ENCODE measurements at regions not wholly inside any gene's neighbourhood (a gene's known extent, or its start where the extent isn't known, plus 50 kb on each side); places are given as distances from the start of the nearest gene placed in this dataset.

- H3K9ac ChIP-seq (ENCODE audit: low read length), result no peak overlapping the region
- peaks cover 11% of the 10 kb centered on the region for H3K27me3 ChIP-seq (replicated peaks; ENCODE audit: control insufficient read depth, insufficient read depth, low read length)
- no peaks in the 10 kb centered on the region for H3K9me3 ChIP-seq (ENCODE audit: control insufficient read depth, low read length)
- no peak for DNase-seq (ENCODE audit: low read depth)
- no peak overlapping the region for H3K4me3 ChIP-seq (ENCODE audit: low read length)
- no peaks in the 10 kb centered on the region for H3K36me3 ChIP-seq (ENCODE audit: control insufficient read depth, insufficient read depth, low read length, severe bottlenecking)
- H3K4me1 ChIP-seq (ENCODE audit: control insufficient read depth, insufficient read depth, low read length), result peaks cover 7% of the 10 kb centered on the region
Observed at GRCh38 chr2:15772681-15773080, 167.7 kb upstream of the MYCN start.

DNA sequence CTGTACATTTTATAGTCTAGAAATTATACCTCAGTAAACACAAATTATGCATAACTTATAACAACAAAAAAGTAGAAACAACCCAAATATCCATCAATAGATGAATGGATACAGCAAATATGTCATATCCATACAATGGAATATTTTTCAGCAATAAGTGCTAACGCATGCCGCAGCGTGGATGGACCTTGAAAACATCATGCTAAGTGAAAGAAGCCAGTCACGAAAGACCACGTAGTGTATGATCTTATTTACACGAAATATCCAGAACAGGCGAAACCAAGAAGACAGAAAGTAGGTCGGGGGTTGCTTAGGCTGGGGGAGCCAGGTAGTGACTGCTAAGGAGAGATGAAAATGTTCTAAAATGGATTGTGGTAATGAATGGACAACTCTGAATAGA, 167.1 kb upstream of the MYCN start:
- H3K36me3 ChIP-seq (ENCODE audit: control insufficient read depth, insufficient read depth, low read length, severe bottlenecking), result no peaks in the 10 kb centered on the region
- H3K27me3 ChIP-seq (replicated peaks; ENCODE audit: control insufficient read depth, insufficient read depth, low read length), result peaks cover 6% of the 10 kb centered on the region
- peaks cover 7% of the 10 kb centered on the region for H3K4me1 ChIP-seq (ENCODE audit: control insufficient read depth, insufficient read depth, low read length)
- H3K9ac ChIP-seq (ENCODE audit: low read length), result no peak overlapping the region
- no peaks in the 10 kb centered on the region for H3K9me3 ChIP-seq (ENCODE audit: control insufficient read depth, low read length)
- no peak for DNase-seq (ENCODE audit: low read depth)
- H3K4me3 ChIP-seq (ENCODE audit: low read length), result no peak overlapping the region

GRCh38 chr2:15773846-15774245, 166.5 kb upstream of the MYCN start:
- H3K9me3 ChIP-seq (ENCODE audit: control insufficient read depth, low read length), result no peaks in the 10 kb centered on the region
- H3K27me3 ChIP-seq (replicated peaks; ENCODE audit: control insufficient read depth, insufficient read depth, low read length), result peaks cover 5% of the 10 kb centered on the region
- no peak for DNase-seq (ENCODE audit: low read depth)
- H3K4me3 ChIP-seq (ENCODE audit: low read length), result no peak overlapping the region
- H3K36me3 ChIP-seq (ENCODE audit: control insufficient read depth, insufficient read depth, low read length, severe bottlenecking), result no peaks in the 10 kb centered on the region
- H3K4me1 ChIP-seq (ENCODE audit: control insufficient read depth, insufficient read depth, low read length), result peaks cover 7% of the 10 kb centered on the region
- no peak overlapping the region for H3K9ac ChIP-seq (ENCODE audit: low read length)

DNA sequence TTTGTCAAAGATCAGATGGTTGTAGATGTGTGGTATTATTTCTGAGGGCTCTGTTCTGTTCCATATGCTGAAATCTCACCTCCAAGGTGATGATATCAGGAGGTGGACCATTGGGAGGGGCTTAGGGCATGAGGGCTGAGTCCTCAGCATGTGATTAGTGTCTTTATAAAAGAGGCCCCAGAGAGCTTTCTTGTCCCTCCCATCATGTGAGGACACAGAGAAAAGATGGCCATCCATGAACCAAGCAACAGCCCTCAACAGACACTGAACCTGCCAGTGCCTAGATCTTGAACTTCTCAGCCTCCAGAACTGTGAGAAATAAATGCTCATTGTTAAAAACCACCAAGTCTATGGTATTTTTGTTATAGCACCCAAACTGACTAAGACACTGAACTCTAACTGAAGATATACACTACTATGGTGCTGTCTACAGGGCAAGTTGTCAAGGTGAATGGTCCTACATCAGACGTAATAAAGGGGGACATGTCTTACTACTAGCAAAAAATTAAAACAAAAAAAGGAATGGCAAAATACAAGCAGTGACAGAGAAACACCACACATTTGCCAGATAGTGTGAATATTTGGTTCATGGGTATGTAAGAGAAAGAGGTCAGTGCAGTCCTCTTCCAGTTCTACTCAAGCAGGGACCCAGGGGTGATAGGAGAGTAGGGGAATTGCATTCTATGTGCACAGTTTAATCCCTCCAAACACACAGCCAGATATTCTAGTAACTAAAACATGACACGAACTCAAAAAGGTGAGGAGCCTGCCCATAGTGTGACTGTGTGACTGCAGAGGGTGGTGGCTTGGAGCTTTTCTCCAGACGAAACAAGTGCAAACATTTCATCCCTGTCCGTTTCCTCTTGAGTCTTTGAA, 164.4 kb upstream of the MYCN start:
- no peaks in the 10 kb centered on the region for H3K36me3 ChIP-seq (ENCODE audit: control insufficient read depth, insufficient read depth, low read length, severe bottlenecking)
- no peak overlapping the region for H3K4me3 ChIP-seq (ENCODE audit: low read length)
- H3K9ac ChIP-seq (ENCODE audit: low read length), result no peak overlapping the region
- DNase-seq (ENCODE audit: low read depth), result no peak
- peaks cover 9% of the 10 kb centered on the region for H3K27me3 ChIP-seq (replicated peaks; ENCODE audit: control insufficient read depth, insufficient read depth, low read length)
- H3K9me3 ChIP-seq (ENCODE audit: control insufficient read depth, low read length), result no peaks in the 10 kb centered on the region
- peaks cover 7% of the 10 kb centered on the region for H3K4me1 ChIP-seq (ENCODE audit: control insufficient read depth, insufficient read depth, low read length)

- peaks cover 7% of the 10 kb centered on the region for H3K4me1 ChIP-seq (ENCODE audit: control insufficient read depth, insufficient read depth, low read length)
- no peak overlapping the region for H3K9ac ChIP-seq (ENCODE audit: low read length)
- no peak overlapping the region for H3K4me3 ChIP-seq (ENCODE audit: low read length)
- H3K36me3 ChIP-seq (ENCODE audit: control insufficient read depth, insufficient read depth, low read length, severe bottlenecking), result no peaks in the 10 kb centered on the region
- H3K27me3 ChIP-seq (replicated peaks; ENCODE audit: control insufficient read depth, insufficient read depth, low read length), result peaks cover 10% of the 10 kb centered on the region
- no peaks in the 10 kb centered on the region for H3K9me3 ChIP-seq (ENCODE audit: control insufficient read depth, low read length)
- no peak for DNase-seq (ENCODE audit: low read depth)
Observed at GRCh38 chr2:15776629-15776919, 163.8 kb upstream of the MYCN start.

DNA sequence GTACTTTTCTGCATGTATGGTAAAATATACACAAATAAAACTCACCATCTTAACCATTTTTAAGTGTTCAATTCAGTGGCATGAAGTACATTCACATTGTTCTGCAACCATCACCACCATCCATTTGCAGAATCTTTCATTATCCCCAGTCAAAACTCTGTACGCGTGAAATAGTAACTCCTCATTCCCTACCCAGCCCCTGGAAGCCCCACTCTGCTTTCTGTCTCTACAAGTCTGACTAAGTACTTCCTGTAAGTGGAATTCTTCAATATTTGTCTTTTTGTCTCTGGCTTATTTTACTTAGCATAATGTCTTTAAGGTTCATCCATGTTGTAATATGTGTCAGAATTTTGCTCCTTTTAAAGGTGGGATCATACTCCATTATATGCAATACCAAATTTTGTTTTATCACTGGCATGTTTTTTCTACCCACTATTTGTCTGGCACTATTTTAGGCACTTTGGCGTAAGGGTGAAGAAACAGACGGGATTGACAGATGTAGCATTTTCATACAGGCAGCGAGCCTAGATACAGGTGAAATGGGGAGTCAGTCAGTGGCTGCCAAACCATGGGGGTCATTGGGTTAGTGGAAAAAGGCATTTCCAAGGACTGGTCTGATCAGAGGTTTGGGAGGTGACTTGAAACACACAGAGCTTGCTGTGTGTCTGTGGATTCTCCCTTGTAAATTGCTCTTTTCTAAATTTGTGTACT, 163.2 kb upstream of the MYCN start:
- peaks cover 7% of the 10 kb centered on the region for H3K4me1 ChIP-seq (ENCODE audit: control insufficient read depth, insufficient read depth, low read length)
- no peaks in the 10 kb centered on the region for H3K36me3 ChIP-seq (ENCODE audit: control insufficient read depth, insufficient read depth, low read length, severe bottlenecking)
- H3K27me3 ChIP-seq (replicated peaks; ENCODE audit: control insufficient read depth, insufficient read depth, low read length), result peaks cover 10% of the 10 kb centered on the region
- DNase-seq (ENCODE audit: low read depth), result no peak
- H3K9me3 ChIP-seq (ENCODE audit: control insufficient read depth, low read length), result no peaks in the 10 kb centered on the region
- H3K9ac ChIP-seq (ENCODE audit: low read length), result no peak overlapping the region
- no peak overlapping the region for H3K4me3 ChIP-seq (ENCODE audit: low read length)

DNA sequence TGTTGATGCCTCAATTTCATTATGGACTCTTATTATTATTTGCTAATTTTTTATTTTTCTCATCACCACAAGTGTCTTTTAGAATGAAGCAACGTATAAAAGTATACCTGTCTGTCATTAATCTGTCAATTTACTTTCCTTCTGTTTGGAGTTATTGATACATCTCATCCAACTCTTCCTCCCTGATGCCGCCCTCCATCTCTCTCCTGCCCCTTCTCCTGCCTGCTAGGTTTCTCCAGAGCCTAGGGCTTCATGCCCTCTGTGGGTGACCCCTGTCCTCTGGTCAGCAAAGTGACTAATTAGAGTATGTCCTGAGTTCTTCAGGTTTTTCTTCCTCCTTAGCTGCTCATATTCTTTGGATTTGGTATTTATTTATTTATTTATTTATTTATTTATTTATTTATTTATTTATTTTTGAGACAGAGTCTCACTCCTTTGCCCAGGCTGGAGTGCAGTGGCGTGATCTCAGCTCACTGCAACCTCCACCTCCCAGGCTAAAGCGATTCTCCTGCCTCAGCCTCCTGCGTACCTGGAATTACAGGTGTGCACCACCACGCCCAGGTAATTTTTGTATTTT, 162.5 kb upstream of the MYCN start:
- peaks cover 7% of the 10 kb centered on the region for H3K4me1 ChIP-seq (ENCODE audit: control insufficient read depth, insufficient read depth, low read length)
- H3K9me3 ChIP-seq (ENCODE audit: control insufficient read depth, low read length), result no peaks in the 10 kb centered on the region
- H3K36me3 ChIP-seq (ENCODE audit: control insufficient read depth, insufficient read depth, low read length, severe bottlenecking), result no peaks in the 10 kb centered on the region
- H3K9ac ChIP-seq (ENCODE audit: low read length), result no peak overlapping the region
- H3K27me3 ChIP-seq (replicated peaks; ENCODE audit: control insufficient read depth, insufficient read depth, low read length), result peaks cover 13% of the 10 kb centered on the region
- DNase-seq (ENCODE audit: low read depth), result no peak
- no peak overlapping the region for H3K4me3 ChIP-seq (ENCODE audit: low read length)

DNA sequence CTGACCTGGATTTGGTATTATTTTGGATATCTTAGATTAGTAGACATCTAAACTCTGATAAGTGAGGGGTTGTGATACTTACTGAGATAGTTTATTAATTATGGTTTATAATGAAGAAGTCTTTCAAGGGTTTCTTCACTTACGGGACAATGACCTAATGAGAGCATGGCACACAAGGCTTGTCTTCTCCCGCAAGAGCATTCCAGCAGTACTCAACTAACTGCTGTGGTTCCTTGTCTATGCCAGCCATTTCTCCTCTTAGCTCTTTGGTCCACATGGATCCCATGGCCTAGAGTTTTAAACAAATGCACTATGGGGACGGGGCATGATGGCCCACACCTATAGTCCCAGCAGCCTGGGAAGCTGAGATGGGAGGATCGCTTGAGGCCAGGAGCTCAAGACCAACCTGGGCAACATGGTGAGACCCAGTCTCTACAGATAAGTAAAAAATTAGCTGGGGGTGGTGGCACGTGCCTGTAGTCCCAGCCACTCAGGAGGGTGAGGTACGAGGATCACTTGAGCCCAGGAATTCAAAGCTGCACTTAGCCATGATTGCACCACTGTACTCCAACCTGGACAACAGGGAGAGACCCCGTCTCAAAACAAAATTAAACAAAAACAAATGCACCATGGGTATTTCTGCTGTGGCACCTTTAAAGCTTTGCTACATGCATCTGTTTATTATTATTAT, 161.7 kb upstream of the MYCN start:
- no peaks in the 10 kb centered on the region for H3K9me3 ChIP-seq (ENCODE audit: control insufficient read depth, low read length)
- H3K9ac ChIP-seq (ENCODE audit: low read length), result no peak overlapping the region
- no peaks in the 10 kb centered on the region for H3K36me3 ChIP-seq (ENCODE audit: control insufficient read depth, insufficient read depth, low read length, severe bottlenecking)
- H3K4me1 ChIP-seq (ENCODE audit: control insufficient read depth, insufficient read depth, low read length), result peaks cover 7% of the 10 kb centered on the region
- no peak overlapping the region for H3K4me3 ChIP-seq (ENCODE audit: low read length)
- peaks cover 21% of the 10 kb centered on the region for H3K27me3 ChIP-seq (replicated peaks; ENCODE audit: control insufficient read depth, insufficient read depth, low read length)
- DNase-seq (ENCODE audit: low read depth), result no peak

DNA sequence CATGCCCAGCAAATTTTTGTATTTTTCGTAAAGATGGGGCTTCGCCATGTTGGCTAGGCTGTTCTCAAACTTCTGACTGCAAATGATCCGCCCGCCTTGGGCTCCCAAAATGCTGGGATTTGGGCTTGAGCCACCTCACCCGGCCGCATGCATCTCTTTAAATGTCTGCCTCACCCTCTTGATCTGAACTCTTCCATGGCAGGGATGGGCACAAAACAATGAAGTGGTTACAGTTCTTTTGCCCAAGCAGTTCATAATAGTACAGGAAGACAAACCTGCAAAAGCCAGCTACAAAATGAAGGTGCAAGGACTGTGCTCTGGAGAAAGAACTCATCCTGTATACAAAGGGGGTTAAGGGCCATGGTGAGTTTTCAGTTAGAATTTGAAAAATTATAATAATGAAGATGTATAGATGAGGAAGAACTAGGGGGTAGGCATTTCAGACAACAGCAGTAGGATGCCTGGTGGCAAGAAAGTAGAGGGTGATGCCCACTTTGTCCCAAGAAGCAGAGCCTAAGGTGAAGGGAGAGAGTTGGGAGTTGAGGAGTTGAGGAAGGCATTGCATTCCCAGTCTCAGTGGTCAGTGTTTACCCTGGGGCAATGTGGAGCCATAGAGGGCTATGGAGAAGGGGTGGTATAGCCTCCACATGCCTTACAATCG, 160.8 kb upstream of the MYCN start:
- Histone ChIP-seq H3K4me1 (ENCODE audit: control insufficient read depth, insufficient read depth, low read length) (peaks cover 7% of the 10 kb centered on the region), H3K4me3 (ENCODE audit: low read length) (no peak overlapping the region), H3K9ac (ENCODE audit: low read length) (no peak overlapping the region), H3K27me3 (replicated peaks; ENCODE audit: control insufficient read depth, insufficient read depth, low read length) (peaks cover 21% of the 10 kb centered on the region), H3K9me3 (ENCODE audit: control insufficient read depth, low read length) (no peaks in the 10 kb centered on the region), H3K36me3 (ENCODE audit: control insufficient read depth, insufficient read depth, low read length, severe bottlenecking) (no peaks in the 10 kb centered on the region)
- no peak for DNase-seq (ENCODE audit: low read depth)

GRCh38 chr2:15780234-15780633, 160.1 kb upstream of the MYCN start:
- H3K4me1 ChIP-seq (ENCODE audit: control insufficient read depth, insufficient read depth, low read length), result peaks cover 7% of the 10 kb centered on the region
- no peaks in the 10 kb centered on the region for H3K9me3 ChIP-seq (ENCODE audit: control insufficient read depth, low read length)
- H3K36me3 ChIP-seq (ENCODE audit: control insufficient read depth, insufficient read depth, low read length, severe bottlenecking), result no peaks in the 10 kb centered on the region
- H3K9ac ChIP-seq (ENCODE audit: low read length), result no peak overlapping the region
- H3K27me3 ChIP-seq (replicated peaks; ENCODE audit: control insufficient read depth, insufficient read depth, low read length), result peaks cover 29% of the 10 kb centered on the region
- no peak overlapping the region for H3K4me3 ChIP-seq (ENCODE audit: low read length)
- DNase-seq (ENCODE audit: low read depth), result no peak
